Liver (tissue), 8 donors: ENCODE measurements at regions not wholly inside any gene's neighbourhood (a gene's known extent, or its start where the extent isn't known, plus 50 kb on each side); places are given as distances from the start of the nearest gene placed in this dataset.

Experiments used
- DNase-seq: peaks from one replicate; pipeline ENCODE4 v3.0.0-alpha.2; 2017; ENCODE audit warnings: low spot score
- H3K27ac ChIP-seq, 2 donors: one replicate each; pipeline ENCODE4 v1.7.0; 2013; ENCODE audit warnings: inconsistent platforms in 2 of 2, low read length in 2 of 2, control low read depth in 1 of 2, low read depth in 1 of 2, mild to moderate bottlenecking in 1 of 2
- H3K27me3 ChIP-seq, 4 donors: one replicate each; pipeline versions ENCODE4 v1.6.1 to v1.7.0; 2013; ENCODE audit warnings: low read length in 3 of 4, inconsistent platforms in 1 of 4, mild to moderate bottlenecking in 1 of 4, moderate library complexity in 1 of 4; ENCODE audit not compliant: control insufficient read depth in 4 of 4, insufficient read depth in 4 of 4
- H3K36me3 ChIP-seq, 4 donors: one replicate each; pipeline versions ENCODE4 v1.6.1 to v1.7.0; 2013; ENCODE audit warnings: low read length in 3 of 4, mild to moderate bottlenecking in 3 of 4, low read depth in 1 of 4, moderate library complexity in 1 of 4; ENCODE audit not compliant: control insufficient read depth in 4 of 4, insufficient read depth in 3 of 4
- H3K4me1 ChIP-seq, 4 donors: one replicate each; pipeline versions ENCODE4 v1.6.1 to v1.7.0; 2013; ENCODE audit warnings: low read length in 3 of 4, mild to moderate bottlenecking in 3 of 4, moderate library complexity in 1 of 4; ENCODE audit not compliant: control insufficient read depth in 4 of 4, insufficient read depth in 4 of 4
- H3K4me3 ChIP-seq, 3 donors: one replicate each; pipeline versions ENCODE4 v1.6.1 to v1.7.0; 2013; ENCODE audit warnings: low read length in 3 of 3, control low read depth in 1 of 3, low read depth in 1 of 3, mild to moderate bottlenecking in 1 of 3
- H3K9ac ChIP-seq, 2 donors: one replicate each; pipeline ENCODE4 v1.7.0; 2013; ENCODE audit warnings: low read length in 2 of 2, mild to moderate bottlenecking in 2 of 2, moderate library complexity in 2 of 2, control low read depth in 1 of 2, low read depth in 1 of 2
- H3K9me3 ChIP-seq, 4 donors: one replicate each; pipeline versions ENCODE4 v1.6.1 to v1.7.0; 2013; ENCODE audit warnings: low read length in 3 of 4; ENCODE audit not compliant: control insufficient read depth in 4 of 4
- FOXA1 ChIP-seq: IDR thresholded peaks from 2 replicates; pipeline ENCODE4 v1.6.1; 2016; ENCODE audit warnings: antibody characterized with exemption
- FOXA2 ChIP-seq: IDR thresholded peaks from 2 replicates; pipeline ENCODE4 v1.6.1; 2016; ENCODE audit warnings: antibody characterized with exemption
- HNF4A ChIP-seq, 2 donors: conservative IDR thresholded peaks; 2 replicates each; pipeline ENCODE4 v1.6.1; 2016; ENCODE audit warnings: antibody characterized with exemption in 2 of 2, mild to moderate bottlenecking in 2 of 2
- HNF4G ChIP-seq: IDR thresholded peaks from 2 replicates; pipeline ENCODE4 v1.6.1; 2016; ENCODE audit warnings: antibody characterized with exemption
- RAD21 ChIP-seq, 2 donors: IDR thresholded peaks; 2 replicates each; pipeline ENCODE4 v1.6.1; 2016; ENCODE audit warnings: antibody characterized with exemption in 2 of 2, mild to moderate bottlenecking in 2 of 2
- RXRA ChIP-seq, 2 donors: IDR thresholded peaks; 2 replicates each; pipeline ENCODE4 v1.6.1; 2017 to 2018; ENCODE audit warnings: antibody characterized with exemption in 2 of 2, mild to moderate bottlenecking in 1 of 2
- TAF1 ChIP-seq: conservative IDR thresholded peaks from 2 replicates; pipeline ENCODE4 v1.6.1; 2016; ENCODE audit warnings: antibody characterized with exemption, mild to moderate bottlenecking
- YY1 ChIP-seq: IDR thresholded peaks from 2 replicates; pipeline ENCODE4 v1.6.1; 2016; ENCODE audit warnings: antibody characterized with exemption, mild to moderate bottlenecking
- WGBS: extraction: QIAGEN DNeasy Blood & Tissue Kit; methylation state at CpG from one replicate; pipeline ENCODE4 v1.1.7; 2013; 5-methylcytosine and 5-hydroxymethylcytosine counted together
- TF ChIP-seq, protein P1 (sequence below): IDR thresholded peaks from 2 replicates; pipeline ENCODE4 v1.6.1; 2016; ENCODE audit warnings: antibody characterized with exemption, mild to moderate bottlenecking
- TF ChIP-seq, protein P2 (sequence below): IDR thresholded peaks from 2 replicates; pipeline ENCODE4 v1.6.1; 2016; ENCODE audit warnings: antibody characterized with exemption
- TF ChIP-seq, protein P3 (sequence below): fragments of 150-350 bp; IDR thresholded peaks from 2 replicates; pipeline ENCODE4 v1.5.1; 2017; ENCODE audit warnings: improper control_type of control experiment, low read depth, low read length; ENCODE audit not compliant: missing input control
- donor health status: healthy.
- donor health status: healthy.
- donor health status: healthy.
- donor health status: healthy.
- donor health status: healthy.

DNA sequence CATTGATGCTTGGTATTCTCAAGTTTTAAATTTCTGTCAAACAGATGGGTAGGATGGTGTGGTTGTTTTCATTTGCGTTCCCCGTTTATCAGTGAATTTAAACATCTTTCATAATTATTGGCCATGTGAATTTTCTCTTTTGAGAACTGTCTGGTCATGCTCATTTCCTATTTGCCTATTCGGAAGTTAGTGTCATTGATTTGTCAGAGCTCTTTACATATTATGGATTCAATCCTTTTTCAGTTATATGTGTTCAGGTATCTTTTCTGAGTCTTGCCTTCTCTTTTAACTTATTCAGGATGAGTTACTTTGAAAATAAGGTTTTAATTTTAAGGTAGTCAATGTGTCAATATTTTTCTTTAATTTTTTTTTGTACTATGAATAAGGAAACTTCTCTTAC is 315.7 kb downstream of the MN1 start:
- Histone ChIP-seq H3K4me1 (peaks cover 7 to 20% (median 13%) of the 10 kb centered on the region in 4 donors), H3K4me3 (no peak overlapping the region), H3K9me3 (no peaks in the 10 kb centered on the region), H3K36me3 (no peaks in the 10 kb centered on the region), H3K9ac (no peak overlapping the region), H3K27ac (no peak overlapping the region), H3K27me3 (no peaks in the 10 kb centered on the region)
- WGBS = 64% methylated on average over 3 of the region's 3 CpGs
- no peak for DNase-seq
- TF ChIP-seq TAF1 = no peak
- TF ChIP-seq, protein P1, sequence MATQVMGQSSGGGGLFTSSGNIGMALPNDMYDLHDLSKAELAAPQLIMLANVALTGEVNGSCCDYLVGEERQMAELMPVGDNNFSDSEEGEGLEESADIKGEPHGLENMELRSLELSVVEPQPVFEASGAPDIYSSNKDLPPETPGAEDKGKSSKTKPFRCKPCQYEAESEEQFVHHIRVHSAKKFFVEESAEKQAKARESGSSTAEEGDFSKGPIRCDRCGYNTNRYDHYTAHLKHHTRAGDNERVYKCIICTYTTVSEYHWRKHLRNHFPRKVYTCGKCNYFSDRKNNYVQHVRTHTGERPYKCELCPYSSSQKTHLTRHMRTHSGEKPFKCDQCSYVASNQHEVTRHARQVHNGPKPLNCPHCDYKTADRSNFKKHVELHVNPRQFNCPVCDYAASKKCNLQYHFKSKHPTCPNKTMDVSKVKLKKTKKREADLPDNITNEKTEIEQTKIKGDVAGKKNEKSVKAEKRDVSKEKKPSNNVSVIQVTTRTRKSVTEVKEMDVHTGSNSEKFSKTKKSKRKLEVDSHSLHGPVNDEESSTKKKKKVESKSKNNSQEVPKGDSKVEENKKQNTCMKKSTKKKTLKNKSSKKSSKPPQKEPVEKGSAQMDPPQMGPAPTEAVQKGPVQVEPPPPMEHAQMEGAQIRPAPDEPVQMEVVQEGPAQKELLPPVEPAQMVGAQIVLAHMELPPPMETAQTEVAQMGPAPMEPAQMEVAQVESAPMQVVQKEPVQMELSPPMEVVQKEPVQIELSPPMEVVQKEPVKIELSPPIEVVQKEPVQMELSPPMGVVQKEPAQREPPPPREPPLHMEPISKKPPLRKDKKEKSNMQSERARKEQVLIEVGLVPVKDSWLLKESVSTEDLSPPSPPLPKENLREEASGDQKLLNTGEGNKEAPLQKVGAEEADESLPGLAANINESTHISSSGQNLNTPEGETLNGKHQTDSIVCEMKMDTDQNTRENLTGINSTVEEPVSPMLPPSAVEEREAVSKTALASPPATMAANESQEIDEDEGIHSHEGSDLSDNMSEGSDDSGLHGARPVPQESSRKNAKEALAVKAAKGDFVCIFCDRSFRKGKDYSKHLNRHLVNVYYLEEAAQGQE = no peak
- TF ChIP-seq FOXA1 = no peak
- no peak for TF ChIP-seq HNF4G

DNA sequence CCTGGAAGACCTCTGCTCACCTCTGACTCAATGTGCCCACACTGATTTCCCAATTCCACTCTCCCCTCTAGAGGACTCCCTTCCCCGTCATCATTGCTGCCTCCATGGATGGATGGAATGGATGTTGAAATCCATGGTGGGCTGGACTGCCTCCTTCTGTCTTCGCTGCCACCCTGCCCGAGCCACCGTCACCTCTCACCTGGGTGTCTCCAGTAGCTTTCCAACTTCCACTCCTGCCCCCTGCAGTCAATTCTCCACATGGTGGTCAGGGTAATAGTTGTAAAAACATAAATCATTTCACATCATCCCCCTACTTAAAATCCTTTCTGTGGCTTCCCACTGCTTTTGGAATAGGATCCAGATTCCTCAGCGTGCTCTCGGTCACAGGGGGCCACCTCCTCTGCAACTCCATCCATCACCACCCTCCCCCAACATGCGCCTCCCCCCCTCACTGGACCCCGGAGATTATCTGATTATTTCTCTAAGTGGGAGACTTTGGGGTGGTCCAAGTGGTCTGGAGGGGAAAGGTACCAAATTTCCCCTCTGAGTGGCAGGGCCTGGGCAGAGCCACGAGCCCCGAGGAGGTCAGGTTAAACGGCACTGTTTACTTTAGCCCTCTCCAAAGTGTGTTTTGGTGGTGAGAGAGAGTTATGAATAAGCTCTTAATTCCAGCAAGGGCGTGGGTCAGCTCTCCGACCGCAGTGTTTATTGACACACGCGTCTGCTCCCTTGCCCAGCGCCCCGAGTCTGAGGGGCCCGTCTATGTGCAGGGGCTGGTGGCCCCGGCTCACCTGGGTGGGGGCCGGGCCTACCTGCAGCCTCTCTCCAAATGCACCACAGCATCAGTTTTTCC is 313.7 kb downstream of the MN1 start:
- H3K4me3 ChIP-seq = peak overlapping the region in 1 of 3 donors; percentile 14
- DNase-seq = no peak
- H3K27me3 ChIP-seq = no peaks in the 10 kb centered on the region
- peaks cover 7 to 23% (median 13%) of the 10 kb centered on the region in 4 donors for H3K4me1 ChIP-seq
- no peak overlapping the region for H3K9ac ChIP-seq
- TF ChIP-seq RXRA (IDR thresholded peaks at IDR 0.05) = peak in 1 of 2 donors; percentile 32
- TF ChIP-seq, protein P1 = no peak
- peak; percentile 69 for TF ChIP-seq FOXA2
- TF ChIP-seq HNF4A (conservative IDR thresholded peaks at IDR 0.05) = peak in 1 of 2 donors; percentile 18
- WGBS = 38% methylated on average over 21 of the region's 21 CpGs
- H3K9me3 ChIP-seq = no peaks in the 10 kb centered on the region
- peak overlapping the region; percentile 95 to 97 for H3K27ac ChIP-seq
- H3K36me3 ChIP-seq = no peaks in the 10 kb centered on the region

DNA sequence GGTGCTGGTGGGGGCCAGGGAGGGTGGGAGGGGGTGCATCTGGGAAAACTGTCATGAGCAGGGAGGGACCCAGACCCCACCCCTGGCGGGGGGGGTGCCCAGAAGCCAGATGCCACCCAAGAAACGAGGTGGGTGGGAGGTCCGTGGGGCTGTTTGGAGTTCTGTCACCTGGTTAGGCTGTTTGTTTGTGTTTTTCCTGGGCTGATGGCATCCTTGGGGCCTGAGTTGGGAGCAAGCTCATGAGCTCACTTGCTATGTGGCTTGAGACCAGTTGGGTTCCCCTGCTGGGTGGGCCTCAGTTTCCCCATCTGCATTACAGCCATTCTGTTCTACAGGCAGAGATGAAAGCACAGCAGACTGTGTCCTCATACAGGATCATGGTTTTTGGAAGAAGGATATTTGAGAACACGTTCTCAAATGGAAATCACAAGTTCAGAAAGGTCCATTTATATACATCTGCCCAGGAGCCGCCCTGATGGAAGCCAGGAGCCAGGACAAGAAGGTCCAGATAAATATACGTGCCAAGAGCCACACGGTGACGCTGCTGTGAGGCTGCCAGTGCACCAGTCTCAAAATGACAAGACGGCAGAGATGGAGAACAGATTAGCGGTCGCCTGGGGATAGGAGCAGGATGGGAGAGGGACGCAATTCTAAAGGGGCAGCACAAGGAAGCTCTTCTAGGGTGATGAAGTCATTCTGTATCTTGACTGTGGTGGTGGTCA is 312.9 kb downstream of the MN1 start:
- Histone ChIP-seq H3K9ac (peak overlapping the region; percentile 46 to 60), H3K9me3 (no peaks in the 10 kb centered on the region), H3K27ac (peak overlapping the region; percentile 95 to 97), H3K36me3 (no peaks in the 10 kb centered on the region), H3K4me1 (peaks cover 7 to 23% (median 13%) of the 10 kb centered on the region in 4 donors), H3K4me3 (peak overlapping the region in 1 of 3 donors; percentile 14), H3K27me3 (no peaks in the 10 kb centered on the region)
- 23% methylated on average over 12 of the region's 12 CpGs for WGBS
- DNase-seq = no peak
- no peak for TF ChIP-seq YY1
- TF ChIP-seq, protein P2, sequence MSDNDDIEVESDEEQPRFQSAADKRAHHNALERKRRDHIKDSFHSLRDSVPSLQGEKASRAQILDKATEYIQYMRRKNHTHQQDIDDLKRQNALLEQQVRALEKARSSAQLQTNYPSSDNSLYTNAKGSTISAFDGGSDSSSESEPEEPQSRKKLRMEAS = no peak
- TF ChIP-seq, protein P3, sequence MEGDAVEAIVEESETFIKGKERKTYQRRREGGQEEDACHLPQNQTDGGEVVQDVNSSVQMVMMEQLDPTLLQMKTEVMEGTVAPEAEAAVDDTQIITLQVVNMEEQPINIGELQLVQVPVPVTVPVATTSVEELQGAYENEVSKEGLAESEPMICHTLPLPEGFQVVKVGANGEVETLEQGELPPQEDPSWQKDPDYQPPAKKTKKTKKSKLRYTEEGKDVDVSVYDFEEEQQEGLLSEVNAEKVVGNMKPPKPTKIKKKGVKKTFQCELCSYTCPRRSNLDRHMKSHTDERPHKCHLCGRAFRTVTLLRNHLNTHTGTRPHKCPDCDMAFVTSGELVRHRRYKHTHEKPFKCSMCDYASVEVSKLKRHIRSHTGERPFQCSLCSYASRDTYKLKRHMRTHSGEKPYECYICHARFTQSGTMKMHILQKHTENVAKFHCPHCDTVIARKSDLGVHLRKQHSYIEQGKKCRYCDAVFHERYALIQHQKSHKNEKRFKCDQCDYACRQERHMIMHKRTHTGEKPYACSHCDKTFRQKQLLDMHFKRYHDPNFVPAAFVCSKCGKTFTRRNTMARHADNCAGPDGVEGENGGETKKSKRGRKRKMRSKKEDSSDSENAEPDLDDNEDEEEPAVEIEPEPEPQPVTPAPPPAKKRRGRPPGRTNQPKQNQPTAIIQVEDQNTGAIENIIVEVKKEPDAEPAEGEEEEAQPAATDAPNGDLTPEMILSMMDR = peak; percentile 19
- TF ChIP-seq RAD21 (IDR thresholded peaks at IDR 0.05) = peak in 1 of 2 donors; percentile 52
- TF ChIP-seq, protein P1 = no peak
